ENCODE measurements at regions not wholly inside any gene's neighbourhood (a gene's known extent, or its start where the extent isn't known, plus 50 kb on each side); places are given as distances from the start of the nearest gene placed in this dataset.

- Histone ChIP-seq H3K9me3 (ENCODE audit: control insufficient read depth in 1 of 2, insufficient read depth in 1 of 2, low read depth in 1 of 2, low read length in 2 of 2) (no peaks in the 10 kb centered on the region), H3K36me3 (ENCODE audit: control insufficient read depth in 1 of 2, insufficient read depth in 2 of 2, low read length in 2 of 2) (no peaks in the 10 kb centered on the region), H2AFZ (ENCODE audit: low read depth, low read length, poor library complexity, severe bottlenecking) (no peak overlapping the region), H3K79me2 (ENCODE audit: insufficient read depth, low read length) (no peaks in the 10 kb centered on the region), H3K27ac (ENCODE audit: low read depth, low read length) (no peak overlapping the region), H3K4me3 (replicated peaks in 1 of 2; ENCODE audit: low read depth in 1 of 2, low read length in 2 of 2) (no peak overlapping the region), H4K20me1 (ENCODE audit: insufficient read depth) (no peaks in the 10 kb centered on the region), H3K9me2 (ENCODE audit: insufficient read depth) (no peaks in the 10 kb centered on the region), H3K27me3 (ENCODE audit: insufficient read depth, low read length) (no peaks in the 10 kb centered on the region; the same call in 1 of the 2 replicates), H3K9ac (ENCODE audit: low read length) (no peak overlapping the region), H3K4me2 (ENCODE audit: low read length) (no peak overlapping the region), H3K4me1 (ENCODE audit: control insufficient read depth in 1 of 2, insufficient read depth in 2 of 2, low read length in 2 of 2) (no peaks in the 10 kb centered on the region)
- ChIA-PET RAD21 (ENCODE audit: low non-redundant PET in 1 of 2, low total read pairs in 2 of 2, uncharacterized antibody in 2 of 2, unreplicated experiment in 2 of 2) (no interaction called here), CTCF (no interaction called here), POLR2A (no interaction called here)
- DNase-seq (ENCODE audit: low read depth, low spot score) (no peak), ATAC-seq (no peak)
- intact Hi-C loops (cut with micrococcal nuclease), result no loop called here
- BruUV-seq (replicated peaks), result no TSS peak
- no peak for TF ChIP-seq SIN3A (IDR thresholded peaks at IDR 0.05; ENCODE audit: low read depth)
- TF ChIP-seq YY1 (IDR thresholded peaks at IDR 0.05; ENCODE audit: extremely low read depth, insufficient replicate concordance, low read depth, low read length), result no peak
Observed at GRCh38 chr10:78436222-78436573, 402.5 kb downstream of the RPS24 start.

- TF ChIP-seq JUND (IDR thresholded peaks at IDR 0.05), result no peak
- no peak for TF ChIP-seq SP1 (IDR thresholded peaks at IDR 0.05; ENCODE audit: low read depth)
- TF ChIP-seq RAD21 (IDR thresholded peaks at IDR 0.05; ENCODE audit: low read depth), result no peak
- TF ChIP-seq CTCF (IDR thresholded peaks at IDR 0.05 in 2 of 3, conservative IDR thresholded peaks at IDR 0.05 in 1 of 3; ENCODE audit: borderline replicate concordance in 1 of 3, insufficient read depth in 1 of 3, low read depth in 2 of 3, low read length in 2 of 3), result no peak
- no peak for TF ChIP-seq ELF1 (IDR thresholded peaks at IDR 0.05; ENCODE audit: borderline replicate concordance, low read depth)
- Histone ChIP-seq H3K79me2 (ENCODE audit: insufficient read depth, low read length) (no peaks in the 10 kb centered on the region), H3K27me3 (ENCODE audit: insufficient read depth, low read length) (no peaks in the 10 kb centered on the region; the same call in 1 of the 2 replicates), H3K4me2 (ENCODE audit: low read length) (no peak overlapping the region), H3K9me2 (ENCODE audit: insufficient read depth) (no peaks in the 10 kb centered on the region), H4K20me1 (ENCODE audit: insufficient read depth) (no peaks in the 10 kb centered on the region), H3K4me1 (ENCODE audit: control insufficient read depth in 1 of 2, insufficient read depth in 2 of 2, low read length in 2 of 2) (no peaks in the 10 kb centered on the region), H3K9me3 (ENCODE audit: control insufficient read depth in 1 of 2, insufficient read depth in 1 of 2, low read depth in 1 of 2, low read length in 2 of 2) (no peaks in the 10 kb centered on the region), H3K9ac (ENCODE audit: low read length) (no peak overlapping the region), H3K36me3 (ENCODE audit: control insufficient read depth in 1 of 2, insufficient read depth in 2 of 2, low read length in 2 of 2) (no peaks in the 10 kb centered on the region), H2AFZ (ENCODE audit: low read depth, low read length, poor library complexity, severe bottlenecking) (no peak overlapping the region), H3K4me3 (replicated peaks in 1 of 2; ENCODE audit: low read depth in 1 of 2, low read length in 2 of 2) (no peak overlapping the region), H3K27ac (ENCODE audit: low read depth, low read length) (no peak overlapping the region)
- POLR2A ChIA-PET, result no interaction called here
- no peak for ATAC-seq
- no peak for DNase-seq (ENCODE audit: low read depth, low spot score)
- BruUV-seq (replicated peaks), result no TSS peak
- CTCF ChIA-PET, result no interaction called here
- intact Hi-C loops (cut with micrococcal nuclease), result no loop called here
- RAD21 ChIA-PET (ENCODE audit: low non-redundant PET in 1 of 2, low total read pairs in 2 of 2, uncharacterized antibody in 2 of 2, unreplicated experiment in 2 of 2), result no interaction called here
Observed at GRCh38 chr10:78436706-78437406, 403.2 kb downstream of the RPS24 start.

All from HCT116 (cell line).